ENCODE measurements at regions not wholly inside any gene's neighbourhood (a gene's known extent, or its start where the extent isn't known, plus 50 kb on each side); places are given as distances from the start of the nearest gene placed in this dataset.

DNA sequence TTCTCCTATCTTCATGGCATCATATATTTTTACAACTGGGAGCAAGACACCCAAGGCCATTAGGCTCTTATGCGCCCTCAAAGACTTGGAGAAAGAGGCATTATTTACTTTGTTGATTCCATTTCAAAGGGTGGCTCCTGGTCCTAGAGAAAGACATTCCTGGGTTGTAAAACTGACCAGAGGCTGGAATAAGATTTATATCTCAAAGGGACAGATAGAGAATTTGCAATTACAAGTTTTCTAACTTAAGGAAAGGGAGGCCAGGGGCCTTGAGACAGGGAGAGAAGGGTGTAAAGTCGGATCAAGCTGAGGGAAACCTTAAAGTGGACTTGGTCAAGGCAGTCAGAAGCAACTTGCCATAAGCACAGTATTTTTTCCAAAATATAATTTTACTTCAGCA, 1086.0 kb downstream of the SORCS3 start (continued):
- TF ChIP-seq EP300 (IDR thresholded peaks at IDR 0.05; ENCODE audit: borderline replicate concordance in 1 of 2, low read depth in 2 of 2, low read length in 2 of 2) (no peak), HDAC2 (IDR thresholded peaks at IDR 0.05; ENCODE audit: borderline replicate concordance in 1 of 2, low read depth in 2 of 2, low read length in 2 of 2) (no peak), POLR2A (IDR thresholded peaks at IDR 0.05; ENCODE audit: control extremely low read depth in 1 of 2, low read depth in 2 of 2, low read length in 2 of 2) (no peak), RNF2 (IDR thresholded peaks at IDR 0.05; ENCODE audit: borderline replicate concordance, low read depth, low read length, missing control alignments, poor library complexity, severe bottlenecking) (no peak), SIN3A (conservative IDR thresholded peaks at IDR 0.05 in 1 of 2, IDR thresholded peaks at IDR 0.05 in 1 of 2; ENCODE audit: low read depth in 1 of 2, low read length in 2 of 2) (no peak)
